ENCODE measurements at regions not wholly inside any gene's neighbourhood (a gene's known extent, or its start where the extent isn't known, plus 50 kb on each side); places are given as distances from the start of the nearest gene placed in this dataset.

DNA sequence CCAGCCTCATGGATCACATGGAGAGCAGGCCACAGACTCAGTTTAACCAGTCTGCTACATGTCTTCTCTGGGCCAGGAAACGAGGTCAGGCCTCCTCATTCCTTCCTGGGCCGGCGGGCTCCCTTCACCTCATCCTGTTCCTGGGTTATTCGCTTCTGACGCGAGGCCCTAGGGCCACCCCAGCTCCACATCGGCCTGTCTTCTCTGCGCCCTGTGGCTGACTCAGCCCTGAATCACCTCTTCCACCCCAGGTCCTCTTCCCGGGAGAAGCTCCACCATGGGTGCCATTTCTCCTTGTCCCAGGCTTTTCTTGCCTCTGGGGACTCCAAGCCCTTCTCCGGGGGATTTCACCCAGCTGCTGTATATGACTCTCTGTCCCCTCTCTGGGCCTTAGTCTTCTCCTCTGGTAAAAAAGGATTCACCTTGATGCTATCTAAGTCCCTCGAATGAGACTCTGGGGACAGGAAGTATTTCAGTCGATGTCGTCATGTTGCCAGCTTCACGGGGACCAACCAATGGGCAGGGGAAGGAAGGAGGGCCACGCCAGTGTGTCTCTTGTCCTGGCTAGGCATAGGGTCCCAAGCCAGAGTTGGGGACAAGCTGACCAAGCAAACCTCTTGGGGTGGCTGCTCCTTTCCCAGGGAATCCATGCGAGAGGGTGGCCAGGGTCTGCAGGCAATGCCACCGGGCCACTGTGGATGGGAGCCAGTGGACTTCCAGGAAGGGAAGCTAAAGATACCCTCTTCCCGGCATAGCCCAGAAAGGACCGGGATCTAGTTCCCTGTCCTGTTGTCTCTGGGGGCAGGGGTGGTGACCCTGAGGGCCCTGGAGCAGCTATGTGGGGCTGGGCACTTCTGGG, 58.7 kb downstream of the SOCS3 start:
- TF ChIP-seq, protein P1, sequence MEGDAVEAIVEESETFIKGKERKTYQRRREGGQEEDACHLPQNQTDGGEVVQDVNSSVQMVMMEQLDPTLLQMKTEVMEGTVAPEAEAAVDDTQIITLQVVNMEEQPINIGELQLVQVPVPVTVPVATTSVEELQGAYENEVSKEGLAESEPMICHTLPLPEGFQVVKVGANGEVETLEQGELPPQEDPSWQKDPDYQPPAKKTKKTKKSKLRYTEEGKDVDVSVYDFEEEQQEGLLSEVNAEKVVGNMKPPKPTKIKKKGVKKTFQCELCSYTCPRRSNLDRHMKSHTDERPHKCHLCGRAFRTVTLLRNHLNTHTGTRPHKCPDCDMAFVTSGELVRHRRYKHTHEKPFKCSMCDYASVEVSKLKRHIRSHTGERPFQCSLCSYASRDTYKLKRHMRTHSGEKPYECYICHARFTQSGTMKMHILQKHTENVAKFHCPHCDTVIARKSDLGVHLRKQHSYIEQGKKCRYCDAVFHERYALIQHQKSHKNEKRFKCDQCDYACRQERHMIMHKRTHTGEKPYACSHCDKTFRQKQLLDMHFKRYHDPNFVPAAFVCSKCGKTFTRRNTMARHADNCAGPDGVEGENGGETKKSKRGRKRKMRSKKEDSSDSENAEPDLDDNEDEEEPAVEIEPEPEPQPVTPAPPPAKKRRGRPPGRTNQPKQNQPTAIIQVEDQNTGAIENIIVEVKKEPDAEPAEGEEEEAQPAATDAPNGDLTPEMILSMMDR (IDR thresholded peaks at IDR 0.05; ENCODE audit: insufficient read depth, low read depth, low read length): no peak
- TF ChIP-seq EZH2 (IDR thresholded peaks at IDR 0.05; ENCODE audit: insufficient read depth, low read length): no peak
